GM12878 (cell line): ENCODE measurements at regions not wholly inside any gene's neighbourhood (a gene's known extent, or its start where the extent isn't known, plus 50 kb on each side); places are given as distances from the start of the nearest gene placed in this dataset.
"Not testable (repeated sequence)": the region's sequence is repeated elsewhere in the genome, so short reads cannot be mapped to it uniquely, and the experiment has no call there.

Experiments used
- BACH1 ChIP-seq: fragments of 450-650 bp; IDR thresholded peaks from 2 replicates; pipeline ENCODE4 v1.6.1; 2017; ENCODE audit warnings: mild to moderate bottlenecking, borderline replicate concordance
- CTCF ChIP-seq, 3 experiments: IDR thresholded peaks in 2 of 3; conservative IDR thresholded peaks in 1 of 3; 2 replicates each; pipeline ENCODE4 v1.5.1; 2011; ENCODE audit warnings: low read depth in 3 of 3, low read length in 3 of 3, mild to moderate bottlenecking in 3 of 3, control low read depth in 2 of 3, moderate library complexity in 2 of 3, inconsistent platforms in 1 of 3, mixed read lengths in 1 of 3; ENCODE audit not compliant: control insufficient read depth in 2 of 3, insufficient read depth in 1 of 3; ENCODE audit errors: extremely low read depth in 1 of 3
- EZH2 ChIP-seq: IDR thresholded peaks from 2 replicates; pipeline ENCODE4 v1.6.1; 2012; ENCODE audit warnings: low read depth, mild to moderate bottlenecking, control low read depth, inconsistent platforms, low read length, borderline replicate concordance; ENCODE audit not compliant: control insufficient read depth
- POLR2A ChIP-seq: IDR thresholded peaks from 2 replicates; pipeline ENCODE4 v1.6.1; 2011; ENCODE audit warnings: low read depth, mild to moderate bottlenecking, low read length
- SP1 ChIP-seq: IDR thresholded peaks from one replicate; pipeline ENCODE4 v1.6.1; 2011; ENCODE audit warnings: low read depth, low read length

DNA sequence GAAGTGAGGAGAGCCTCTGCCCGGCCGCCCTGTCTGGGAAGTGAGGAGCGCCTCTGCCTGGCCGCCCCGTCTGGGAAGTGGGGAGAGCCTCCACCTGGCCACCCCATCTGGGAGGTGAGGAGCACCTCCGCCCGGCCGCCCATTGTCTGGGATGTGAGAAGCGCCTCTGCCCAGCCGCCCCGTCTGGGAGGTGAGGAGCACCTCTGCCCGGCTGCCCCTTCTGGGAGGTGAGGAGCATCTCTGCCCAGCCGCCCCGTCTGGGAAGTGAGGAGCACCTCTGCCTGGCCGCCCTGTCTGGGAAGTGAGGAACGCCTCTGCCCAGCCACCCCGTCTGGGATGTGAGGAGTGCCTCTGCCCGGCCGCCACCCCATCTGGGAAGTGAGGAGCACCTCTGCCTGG, 163.9 kb downstream of the CENPC start:
- not testable (repeated sequence) for TF ChIP-seq POLR2A; EZH2; SP1; CTCF (IDR thresholded peaks at IDR 0.05 in 2 of 3, conservative IDR thresholded peaks at IDR 0.05 in 1 of 3; ENCODE audit: control insufficient read depth in 2 of 3, extremely low read depth in 1 of 3, insufficient read depth in 1 of 3, low read depth in 3 of 3, low read length in 3 of 3); BACH1
